B cell (primary cell): ENCODE measurements at regions not wholly inside any gene's neighbourhood (a gene's known extent, or its start where the extent isn't known, plus 50 kb on each side); places are given as distances from the start of the nearest gene placed in this dataset.
"Not testable (repeated sequence)": the region's sequence is repeated elsewhere in the genome, so short reads cannot be mapped to it uniquely, and the experiment has no call there.

Experiments used
- ATAC-seq: fragments of 200-7000 bp; cut with Tn5 transposase; one replicate; pipeline ENCODE4 v1.10.0; 2021; ENCODE audit warnings: low read depth, mild to moderate bottlenecking, moderate number of reproducible peaks, moderate library complexity
- CTCF ChIA-PET: fragments of 350-600 bp; sonication (Branson Sonifier 250); formaldehyde crosslinking; loops from one replicate; lab custom pipeline; 2021; ENCODE audit warnings: antibody characterized with exemption, inconsistent platforms; lab: Charles Lee
- POLR2A ChIA-PET: fragments of 350-600 bp; sonication (Branson Sonifier 250); formaldehyde crosslinking; loops from one replicate; lab custom pipeline; 2021; ENCODE audit warnings: antibody characterized with exemption; lab: Charles Lee
- DNase-seq: peaks from one replicate; pipeline ENCODE4 v3.0.0; 2013
- H2AFZ ChIP-seq: 2 replicates; pipeline ENCODE4 v1.6.1; 2012; ENCODE audit warnings: mild to moderate bottlenecking, low read depth, low read length; ENCODE audit not compliant: insufficient read depth, poor library complexity, severe bottlenecking
- H3K27ac ChIP-seq, 2 donors: 1 replicate in 1 of 2; 2 replicates in 1 of 2; pipeline ENCODE4 v1.5.1; 2012 to 2013; ENCODE audit warnings: low read length in 2 of 2, mild to moderate bottlenecking in 2 of 2, moderate library complexity in 1 of 2
- H3K27me3 ChIP-seq, 4 experiments: fragments of 200-600 bp in 1 of 4; sonication (generic) in 1 of 4; replicated peaks in 1 of 4; 1 replicate in 2 of 4; 2 replicates in 2 of 4; pipeline versions ENCODE4 v1.6.1 to v1.7.0; 2013 to 2016; ENCODE audit warnings: low read length in 3 of 4, mild to moderate bottlenecking in 2 of 4, mixed read lengths in 1 of 4, moderate library complexity in 1 of 4; ENCODE audit not compliant: insufficient read depth in 4 of 4, control insufficient read depth in 3 of 4; ENCODE audit errors: control extremely low read depth in 1 of 4
- H3K36me3 ChIP-seq, 2 experiments: replicated peaks in 1 of 2; 1 replicate in 1 of 2; 2 replicates in 1 of 2; pipeline versions ENCODE4 v1.6.1 to v1.7.1; 2013; ENCODE audit warnings: low read length in 1 of 2; ENCODE audit not compliant: insufficient read depth in 2 of 2, control insufficient read depth in 1 of 2; ENCODE audit errors: control extremely low read depth in 1 of 2, extremely low read depth in 1 of 2
- H3K4me1 ChIP-seq, 2 donors: fragments of 200-600 bp in 1 of 2; sonication (generic) in 1 of 2; 1 replicate in 1 of 2; 2 replicates in 1 of 2; pipeline versions ENCODE4 v1.5.1 to v1.6.1; 2013 to 2017; ENCODE audit warnings: low read length in 2 of 2; ENCODE audit not compliant: control insufficient read depth in 2 of 2, insufficient read depth in 2 of 2
- H3K4me2 ChIP-seq: replicated peaks from 2 replicates; pipeline ENCODE3; 2012; ENCODE audit warnings: mild to moderate bottlenecking, low read depth, low read length; ENCODE audit not compliant: poor library complexity, severe bottlenecking
- H3K4me3 ChIP-seq, 5 experiments: fragments of 200-600 bp in 1 of 5; sonication (generic) in 1 of 5; 1 replicate in 3 of 5; 2 replicates in 2 of 5; pipeline versions ENCODE4 v1.5.1 to v1.7.0; 2011 to 2016; ENCODE audit warnings: low read length in 4 of 5, mild to moderate bottlenecking in 4 of 5, low read depth in 2 of 5, control low read depth in 1 of 5, moderate library complexity in 1 of 5; ENCODE audit not compliant: insufficient read depth in 1 of 5; ENCODE audit errors: control extremely low read depth in 1 of 5, extremely low read depth in 1 of 5
- H3K79me2 ChIP-seq: fragments of 200-600 bp; sonication (generic); one replicate; pipeline ENCODE4 v1.6.0; 2016; ENCODE audit warnings: low read length; ENCODE audit not compliant: control insufficient read depth, insufficient read depth
- H3K9ac ChIP-seq: fragments of 200-600 bp; sonication (generic); 2 replicates; pipeline ENCODE4 v1.6.1; 2017; ENCODE audit warnings: mild to moderate bottlenecking, low read length, moderate library complexity
- H3K9me3 ChIP-seq, 3 donors: one replicate each; pipeline versions ENCODE4 v1.6.1 to v1.7.1; 2013; ENCODE audit warnings: low read length in 2 of 3; ENCODE audit not compliant: control insufficient read depth in 2 of 3, insufficient read depth in 1 of 3; ENCODE audit errors: control extremely low read depth in 1 of 3
- H4K20me1 ChIP-seq: 2 replicates; pipeline ENCODE4 v1.6.0; 2012; ENCODE audit warnings: mild to moderate bottlenecking, low read length; ENCODE audit not compliant: insufficient read depth, control insufficient read depth, poor library complexity, severe bottlenecking
- H3K27ac Mint-ChIP-seq: one replicate; pipeline ENCODE4 v1.8.0; 2021; ENCODE audit warnings: mixed read lengths
- H3K27me3 Mint-ChIP-seq: one replicate; pipeline ENCODE4 v1.8.0; 2021; ENCODE audit warnings: mixed read lengths
- H3K4me1 Mint-ChIP-seq: one replicate; pipeline ENCODE4 v1.8.0; 2021; ENCODE audit warnings: mixed read lengths
- H3K4me3 Mint-ChIP-seq: one replicate; pipeline ENCODE4 v1.8.0; 2021; ENCODE audit warnings: mixed read lengths
- H3K9me3 Mint-ChIP-seq: one replicate; pipeline ENCODE4 v1.8.0; 2022; ENCODE audit warnings: mixed read lengths; ENCODE audit not compliant: insufficient read depth
- CTCF ChIP-seq: fragments of 200-600 bp; IDR thresholded peaks from one replicate; pipeline ENCODE4 v1.8.0; 2022; ENCODE audit warnings: antibody characterized with exemption, mild to moderate bottlenecking
- EZH2 ChIP-seq: IDR thresholded peaks from 2 replicates; pipeline ENCODE4 v1.6.1; 2012; ENCODE audit warnings: borderline replicate concordance, low read depth, mild to moderate bottlenecking, moderate library complexity, low read length; ENCODE audit not compliant: insufficient read depth, poor library complexity, severe bottlenecking
- WGBS: methylation state at CpG from one replicate; pipeline ENCODE4 v1.1.5; 2013; ENCODE audit warnings: missing lambda C conversion rate; ENCODE audit not compliant: insufficient coverage; 5-methylcytosine and 5-hydroxymethylcytosine counted together
- intact Hi-C: fragments of 100-400 bp; cut with micrococcal nuclease; formaldehyde crosslinking; loops from one replicate; pipeline ENCODE4 v1.10.0; 2022

DNA sequence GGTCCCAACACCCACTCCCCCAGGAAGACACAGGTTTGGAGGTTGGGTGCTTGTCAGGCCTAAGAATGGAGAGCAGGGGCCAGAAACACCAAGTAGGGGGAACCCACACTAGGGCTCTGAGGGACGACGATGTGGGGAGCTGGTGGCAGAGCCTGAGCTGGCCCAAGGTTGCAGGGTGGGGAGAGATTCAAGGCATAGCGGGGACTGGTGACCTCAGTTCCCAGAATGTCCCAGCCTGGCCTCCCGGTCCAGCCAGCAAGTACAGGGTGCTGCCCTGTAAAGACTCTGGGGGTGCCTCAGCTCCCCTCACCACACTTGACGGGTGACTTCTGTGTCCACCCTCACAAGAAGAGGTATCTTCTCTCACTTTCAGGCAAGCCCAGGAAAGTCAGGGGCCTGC lies 86.7 kb downstream of the ALG10 start:
- H3K27ac ChIP-seq = no peak overlapping the region
- TF ChIP-seq CTCF (no peak), EZH2 (no peak)
- no peaks in the 10 kb centered on the region for H3K36me3 ChIP-seq
- no peak overlapping the region for H2AFZ ChIP-seq
- H3K4me3 ChIP-seq = no peak overlapping the region
- Mint-ChIP-seq H3K4me3 (no peak overlapping the region), H3K27ac (no peak overlapping the region), H3K4me1 (no peaks in the 10 kb centered on the region), H3K27me3 (peaks cover 16% of the 10 kb centered on the region), H3K9me3 (no peaks in the 10 kb centered on the region)
- no peak overlapping the region for H3K4me2 ChIP-seq
- ATAC-seq = no peak
- H4K20me1 ChIP-seq = no peaks in the 10 kb centered on the region
- H3K4me1 ChIP-seq = no peaks in the 10 kb centered on the region
- peaks cover 0 to 28% (median 0%) of the 10 kb centered on the region in 4 experiments for H3K27me3 ChIP-seq
- no peak for DNase-seq
- ChIA-PET POLR2A (no interaction called here), CTCF (interaction anchor here (1.0 kb wide), 1 partner anchor 14 kb away, joined by 4 read pairs; no protein-coding TSS in a partner anchor)
- H3K9ac ChIP-seq = no peak overlapping the region
- peaks cover 0 to 17% (median 0%) of the 10 kb centered on the region in 3 donors for H3K9me3 ChIP-seq
- intact Hi-C loops = no loop called here
- no peaks in the 10 kb centered on the region for H3K79me2 ChIP-seq
- 91% methylated on average over 5 of the region's 5 CpGs for WGBS

DNA sequence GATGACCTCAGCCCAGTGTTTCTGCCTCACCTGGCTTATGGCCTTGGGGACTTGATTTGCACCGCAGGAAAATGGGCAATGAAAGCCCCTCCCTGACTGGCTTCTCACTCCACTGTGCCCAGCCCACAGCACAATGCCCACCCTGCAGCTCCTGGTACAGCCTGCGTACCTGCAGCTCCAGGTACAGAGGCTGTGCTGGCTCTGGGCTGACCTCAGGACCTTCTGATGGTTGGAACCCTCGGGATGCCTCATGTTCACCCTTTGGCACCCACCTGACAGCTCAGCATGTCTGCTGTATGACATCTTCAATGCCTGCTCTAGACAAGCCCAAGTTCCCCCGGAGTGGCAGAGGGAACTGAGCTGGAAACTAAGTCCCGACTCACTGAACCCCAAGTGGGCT lies 87.1 kb downstream of the ALG10 start:
- Mint-ChIP-seq H3K27ac (no peak overlapping the region), H3K9me3 (no peaks in the 10 kb centered on the region), H3K4me1 (no peaks in the 10 kb centered on the region), H3K27me3 (peaks cover 16% of the 10 kb centered on the region), H3K4me3 (no peak overlapping the region)
- no peak overlapping the region for H3K4me2 ChIP-seq
- no peak for TF ChIP-seq CTCF
- no peak for TF ChIP-seq EZH2
- ChIA-PET CTCF (interaction anchor here (1.0 kb wide), 1 partner anchor 13 kb away, joined by 4 read pairs; no protein-coding TSS in a partner anchor), POLR2A (no interaction called here)
- H3K27me3 ChIP-seq = peaks cover 0 to 28% (median 0%) of the 10 kb centered on the region in 4 experiments
- H3K4me3 ChIP-seq = no peak overlapping the region
- H3K9ac ChIP-seq = no peak overlapping the region
- H3K27ac ChIP-seq = no peak overlapping the region
- no peaks in the 10 kb centered on the region for H3K4me1 ChIP-seq
- DNase-seq (no peak), ATAC-seq (no peak)
- peaks cover 0 to 17% (median 0%) of the 10 kb centered on the region in 3 donors for H3K9me3 ChIP-seq
- WGBS = 86% methylated on average over 5 of the region's 5 CpGs
- no peak overlapping the region for H2AFZ ChIP-seq
- no peaks in the 10 kb centered on the region for H4K20me1 ChIP-seq
- intact Hi-C loops = no loop called here
- H3K36me3 ChIP-seq = no peaks in the 10 kb centered on the region
- H3K79me2 ChIP-seq = no peaks in the 10 kb centered on the region

- H3K27me3 Mint-ChIP-seq = peaks cover 16% of the 10 kb centered on the region
- Histone ChIP-seq H3K27me3 (peaks cover 0 to 28% (median 0%) of the 10 kb centered on the region in 4 experiments), H3K9me3 (peaks cover 0 to 17% (median 0%) of the 10 kb centered on the region in 3 donors)
- H3K4me2 ChIP-seq, H3K27ac ChIP-seq, H3K4me3 Mint-ChIP-seq, H3K9ac ChIP-seq, H4K20me1 ChIP-seq, H3K36me3 ChIP-seq, H3K9me3 Mint-ChIP-seq, DNase-seq, H3K27ac Mint-ChIP-seq, ATAC-seq, H3K4me1 Mint-ChIP-seq, intact Hi-C loops, POLR2A ChIA-PET, H3K79me2 ChIP-seq, H3K4me1 ChIP-seq, H3K4me3 ChIP-seq, H2AFZ ChIP-seq: not testable (repeated sequence)
- WGBS = 92% methylated on average over 5 of the region's 8 CpGs
- CTCF ChIA-PET = interaction anchor here (1.0 kb wide), 1 partner anchor 13 kb away, joined by 4 read pairs; no protein-coding TSS in a partner anchor
Measured at GRCh38 chr12:34109909-34110531, 87.7 kb downstream of the ALG10 start.
